GM23338 (cell line): ENCODE measurements at regions not wholly inside any gene's neighbourhood (a gene's known extent, or its start where the extent isn't known, plus 50 kb on each side); places are given as distances from the start of the nearest gene placed in this dataset.

Source experiments
- ATAC-seq: fragments of 200-7000 bp; cut with Tn5 transposase; 3 replicates; pipeline ENCODE4 v1.9.1; 2020
- DNase-seq: peaks from one replicate; pipeline ENCODE4 v3.0.0-alpha.2; 2015; ENCODE audit warnings: low spot score
- H2AFZ ChIP-seq: fragments of 200-600 bp; sonication (generic); 2 replicates; pipeline ENCODE4 v1.8.0; 2016; ENCODE audit warnings: antibody characterized with exemption, mild to moderate bottlenecking, moderate library complexity
- H3F3A ChIP-seq: fragments of 200-600 bp; sonication (generic); replicated peaks from 2 replicates; pipeline ENCODE4 v1.8.0; 2017; ENCODE audit warnings: antibody characterized with exemption, mixed run types, low read depth
- H3K27ac ChIP-seq: fragments of 200-600 bp; sonication (generic); 2 replicates; pipeline ENCODE4 v1.6.1; 2016; ENCODE audit warnings: low read depth
- H3K27me3 ChIP-seq: fragments of 200-600 bp; sonication (generic); 2 replicates; pipeline ENCODE4 v1.8.0; 2016; ENCODE audit warnings: mild to moderate bottlenecking, mixed run types, moderate library complexity; ENCODE audit not compliant: insufficient read depth
- H3K36me3 ChIP-seq: fragments of 200-600 bp; sonication (generic); 2 replicates; pipeline ENCODE4 v1.8.0; 2016; ENCODE audit warnings: mild to moderate bottlenecking; ENCODE audit not compliant: insufficient read depth
- H3K4me1 ChIP-seq: fragments of 200-600 bp; sonication (generic); 2 replicates; pipeline ENCODE4 v1.8.0; 2016; ENCODE audit warnings: mild to moderate bottlenecking, moderate library complexity; ENCODE audit not compliant: insufficient read depth
- H3K4me2 ChIP-seq: fragments of 200-600 bp; sonication (generic); 2 replicates; pipeline ENCODE4 v1.7.1; 2017; ENCODE audit warnings: mixed run types
- H3K4me3 ChIP-seq: fragments of 200-600 bp; sonication (generic); 2 replicates; pipeline ENCODE4 v1.6.1; 2016; ENCODE audit warnings: mixed run types
- H3K79me2 ChIP-seq: fragments of 200-600 bp; sonication (generic); replicated peaks from 2 replicates; pipeline ENCODE4 v1.8.0; 2017; ENCODE audit warnings: mild to moderate bottlenecking; ENCODE audit not compliant: insufficient read depth
- H3K9me2 ChIP-seq: fragments of 200-600 bp; sonication (generic); 2 replicates; pipeline ENCODE4 v1.8.0; 2017; ENCODE audit not compliant: insufficient read depth
- H4K20me1 ChIP-seq: fragments of 200-600 bp; sonication (generic); replicated peaks from 2 replicates; pipeline ENCODE4 v1.8.0; 2017; ENCODE audit warnings: mild to moderate bottlenecking; ENCODE audit not compliant: insufficient read depth
- H3K27ac Mint-ChIP-seq: 2 replicates; pipeline ENCODE4 v1.8.0; 2020; ENCODE audit warnings: inconsistent platforms, mild to moderate bottlenecking, moderate library complexity, mixed read lengths
- H3K27me3 Mint-ChIP-seq: 3 replicates; pipeline ENCODE4 v1.8.0; 2022; ENCODE audit warnings: low read depth, mild to moderate bottlenecking, moderate library complexity, mixed read lengths, inconsistent platforms; ENCODE audit not compliant: insufficient read depth, poor library complexity
- H3K36me3 Mint-ChIP-seq: 3 replicates; pipeline ENCODE4 v1.8.0; 2021; ENCODE audit warnings: low read depth, mild to moderate bottlenecking, inconsistent platforms, moderate library complexity, mixed read lengths
- H3K4me1 Mint-ChIP-seq: 3 replicates; pipeline ENCODE4 v1.8.0; 2020; ENCODE audit warnings: mild to moderate bottlenecking, inconsistent platforms, mixed read lengths
- H3K4me3 Mint-ChIP-seq: 3 replicates; pipeline ENCODE4 v1.8.0; 2021; ENCODE audit warnings: moderate library complexity, mild to moderate bottlenecking, inconsistent platforms, mixed read lengths
- H3K9me3 Mint-ChIP-seq: 3 replicates; pipeline ENCODE4 v1.8.0; 2020; ENCODE audit warnings: moderate library complexity, mild to moderate bottlenecking, inconsistent platforms, mixed read lengths
- CREB1 ChIP-seq: fragments of 250-450 bp; sonication (Bioruptor Pico); IDR thresholded peaks from 2 replicates; pipeline ENCODE4 v1.5.0; 2020; ENCODE audit warnings: low read depth, mild to moderate bottlenecking, moderate library complexity
- CTCF ChIP-seq, 2 experiments: fragments of 200-600 bp in 1 of 2; sonication (generic) in 1 of 2; conservative IDR thresholded peaks; 2 replicates each; pipeline versions ENCODE4 v1.5.1 to v1.6.1; 2016 to 2017; ENCODE audit warnings: antibody characterized with exemption in 2 of 2, low read depth in 2 of 2, mild to moderate bottlenecking in 2 of 2, moderate library complexity in 1 of 2
- ETS1 ChIP-seq: IDR thresholded peaks from 2 replicates; pipeline ENCODE4 v1.6.1; 2016; ENCODE audit warnings: antibody characterized with exemption
- EZH2 ChIP-seq: fragments of 200-600 bp; sonication (generic); IDR thresholded peaks from one replicate; pipeline ENCODE4 v1.8.0; 2017; ENCODE audit warnings: antibody characterized with exemption, mild to moderate bottlenecking, low read depth; ENCODE audit not compliant: unreplicated experiment
- EZH2phosphoT487 ChIP-seq: fragments of 200-600 bp; sonication (generic); IDR thresholded peaks from one replicate; pipeline ENCODE4 v1.8.1; 2018; ENCODE audit warnings: antibody characterized with exemption; ENCODE audit not compliant: unreplicated experiment
- JUNB ChIP-seq: IDR thresholded peaks from one replicate; pipeline ENCODE4 v1.6.1; 2016; ENCODE audit warnings: antibody characterized with exemption; ENCODE audit not compliant: unreplicated experiment
- NANOG ChIP-seq: IDR thresholded peaks from 2 replicates; pipeline ENCODE4 v1.6.1; 2016; ENCODE audit warnings: antibody characterized with exemption, borderline replicate concordance
- POLR2AphosphoS5 ChIP-seq: IDR thresholded peaks from 2 replicates; pipeline ENCODE4 v1.6.1; 2016; ENCODE audit warnings: antibody characterized with exemption, low read depth
- STAT1 ChIP-seq: IDR thresholded peaks from one replicate; pipeline ENCODE4 v1.6.1; 2016; ENCODE audit warnings: antibody characterized with exemption; ENCODE audit not compliant: unreplicated experiment
- ZNF331 ChIP-seq: fragments of 250-450 bp; sonication (Bioruptor Pico); IDR thresholded peaks from 2 replicates; pipeline ENCODE4 v1.5.0; 2020; ENCODE audit warnings: low read depth, mild to moderate bottlenecking, moderate library complexity
- ZNF462 ChIP-seq: fragments of 250-450 bp; sonication (Bioruptor Pico); IDR thresholded peaks from 2 replicates; pipeline ENCODE4 v1.5.0; 2020; ENCODE audit warnings: mild to moderate bottlenecking, moderate library complexity

- no peak; the same call in 1 of the 2 replicates for TF ChIP-seq ZNF462
- TF ChIP-seq CREB1 (CRISPR knock-in tag) = no peak
- TF ChIP-seq ZNF331 (CRISPR knock-in tag) = no peak
- TF ChIP-seq EZH2 = no peak
- peak; percentile 55; the same call in 1 of the 2 replicates for TF ChIP-seq POLR2AphosphoS5
- no peak for TF ChIP-seq ETS1
- no peak for TF ChIP-seq EZH2phosphoT487
- no peak for TF ChIP-seq JUNB
- TF ChIP-seq STAT1 = no peak
Observed at GRCh38 chr2:173448938-173449471, 94.3 kb downstream of the CDCA7 start (continued).

- H3K4me1 ChIP-seq = no peaks in the 10 kb centered on the region; the same call in 1 of the 2 replicates
- Mint-ChIP-seq H3K27me3 (no peaks in the 10 kb centered on the region), H3K9me3 (no peaks in the 10 kb centered on the region; the same call in 2 of the 3 replicates)
Observed at GRCh38 chr2:173451118-173451517, 96.4 kb downstream of the CDCA7 start.

More at GRCh38 chr2:173451118-173451517, 96.4 kb downstream of the CDCA7 start:
- no peaks in the 10 kb centered on the region for H3K79me2 ChIP-seq
- no peaks in the 10 kb centered on the region for H3K36me3 ChIP-seq
- H3K27ac ChIP-seq = no peak overlapping the region
- ATAC-seq (no peak), DNase-seq (no peak)
- H3K4me3 ChIP-seq = no peak overlapping the region
- TF ChIP-seq CTCF (conservative IDR thresholded peaks at IDR 0.05; ENCODE audit: low read depth in 2 of 2) (no peak), POLR2AphosphoS5 (no peak), ETS1 (no peak), ZNF331 (CRISPR knock-in tag) (no peak), CREB1 (CRISPR knock-in tag) (no peak), EZH2phosphoT487 (no peak), EZH2 (no peak), NANOG (no peak)
- Mint-ChIP-seq H3K4me3 (no peak overlapping the region), H3K36me3 (no peaks in the 10 kb centered on the region), H3K4me1 (peaks cover 28% of the 10 kb centered on the region), H3K27ac (no peak overlapping the region)
- no peaks in the 10 kb centered on the region for H4K20me1 ChIP-seq
- H3F3A ChIP-seq = no peaks in the 10 kb centered on the region
- H2AFZ ChIP-seq = peak overlapping the region; percentile 67; the same call in 1 of the 2 replicates
- no peak overlapping the region for H3K4me2 ChIP-seq
- peaks cover 5% of the 10 kb centered on the region for H3K9me2 ChIP-seq
- no peaks in the 10 kb centered on the region for H3K27me3 ChIP-seq
